ENCODE measurements at regions not wholly inside any gene's neighbourhood (a gene's known extent, or its start where the extent isn't known, plus 50 kb on each side); places are given as distances from the start of the nearest gene placed in this dataset.

GRCh38 chr4:3387154-3387942 lies 54.4 kb upstream of the HGFAC start:
- no peak for TF ChIP-seq EP300 (conservative IDR thresholded peaks at IDR 0.05; ENCODE audit: poor library complexity, severe bottlenecking)
- TF ChIP-seq REST (IDR thresholded peaks at IDR 0.05; ENCODE audit: borderline replicate concordance): no peak
- no peak for TF ChIP-seq TAF1 (IDR thresholded peaks at IDR 0.05; ENCODE audit: low read depth)
- no peak for TF ChIP-seq RAD21 (conservative IDR thresholded peaks at IDR 0.05)
- no peak for TF ChIP-seq POLR2AphosphoS5 (IDR thresholded peaks at IDR 0.05)
- TF ChIP-seq SMC3 (conservative IDR thresholded peaks at IDR 0.05; ENCODE audit: poor library complexity): no peak
- TF ChIP-seq CTCF (IDR thresholded peaks at IDR 0.05; ENCODE audit: poor library complexity, severe bottlenecking): no peak
- TF ChIP-seq EZH2 (IDR thresholded peaks at IDR 0.05; ENCODE audit: borderline replicate concordance, insufficient read depth, low read length, poor library complexity, severe bottlenecking): no peak
- TF ChIP-seq MXI1 (conservative IDR thresholded peaks at IDR 0.05; ENCODE audit: poor library complexity, severe bottlenecking): no peak
- no peaks in the 10 kb centered on the region for H3K9me2 ChIP-seq (ENCODE audit: insufficient read depth, low read length)
- no peak overlapping the region for H2AFZ ChIP-seq (ENCODE audit: low read depth, low read length)
- H3K4me2 ChIP-seq (ENCODE audit: low read length): no peak overlapping the region
- no peak overlapping the region for H3K9ac ChIP-seq (ENCODE audit: low read length)
- H4K20me1 ChIP-seq (ENCODE audit: insufficient read depth): no peaks in the 10 kb centered on the region
- no peaks in the 10 kb centered on the region for H3K36me3 ChIP-seq (ENCODE audit: insufficient read depth, low read length)
- no peak overlapping the region for H3K4me3 ChIP-seq (ENCODE audit: low read length)
- H3F3A ChIP-seq (ENCODE audit: insufficient read depth, low read length, poor library complexity, severe bottlenecking): no peaks in the 10 kb centered on the region
- H3K9me3 ChIP-seq (ENCODE audit: low read length): no peaks in the 10 kb centered on the region
- no peak overlapping the region for H3K27ac ChIP-seq (ENCODE audit: low read length)
- no peaks in the 10 kb centered on the region for H3K79me2 ChIP-seq (replicated peaks; ENCODE audit: insufficient read depth, low read length)
- no peaks in the 10 kb centered on the region for H3K27me3 ChIP-seq (ENCODE audit: insufficient read depth, low read depth, low read length)

GRCh38 chr4:3387943-3388361 lies 53.8 kb upstream of the HGFAC start:
- H2AFZ ChIP-seq (ENCODE audit: low read depth, low read length): no peak overlapping the region
- no peak overlapping the region for H3K4me2 ChIP-seq (ENCODE audit: low read length)
- H3K36me3 ChIP-seq (ENCODE audit: insufficient read depth, low read length): no peaks in the 10 kb centered on the region
- H4K20me1 ChIP-seq (ENCODE audit: insufficient read depth): no peaks in the 10 kb centered on the region
- H3F3A ChIP-seq (ENCODE audit: insufficient read depth, low read length, poor library complexity, severe bottlenecking): no peaks in the 10 kb centered on the region
- H3K9ac ChIP-seq (ENCODE audit: low read length): no peak overlapping the region
- H3K9me2 ChIP-seq (ENCODE audit: insufficient read depth, low read length): no peaks in the 10 kb centered on the region
- no peaks in the 10 kb centered on the region for H3K27me3 ChIP-seq (ENCODE audit: insufficient read depth, low read depth, low read length)
- H3K4me3 ChIP-seq (ENCODE audit: low read length): no peak overlapping the region
- no peak for TF ChIP-seq CTCF (IDR thresholded peaks at IDR 0.05; ENCODE audit: poor library complexity, severe bottlenecking)
- TF ChIP-seq EZH2 (IDR thresholded peaks at IDR 0.05; ENCODE audit: borderline replicate concordance, insufficient read depth, low read length, poor library complexity, severe bottlenecking): no peak
- TF ChIP-seq SMC3 (conservative IDR thresholded peaks at IDR 0.05; ENCODE audit: poor library complexity): no peak
- no peak for TF ChIP-seq RAD21 (conservative IDR thresholded peaks at IDR 0.05)
- TF ChIP-seq TAF1 (IDR thresholded peaks at IDR 0.05; ENCODE audit: low read depth): no peak
- no peak for TF ChIP-seq POLR2AphosphoS5 (IDR thresholded peaks at IDR 0.05)
- no peak for TF ChIP-seq MXI1 (conservative IDR thresholded peaks at IDR 0.05; ENCODE audit: poor library complexity, severe bottlenecking)
- TF ChIP-seq EP300 (conservative IDR thresholded peaks at IDR 0.05; ENCODE audit: poor library complexity, severe bottlenecking): no peak
- TF ChIP-seq REST (IDR thresholded peaks at IDR 0.05; ENCODE audit: borderline replicate concordance): no peak
- no peak overlapping the region for H3K27ac ChIP-seq (ENCODE audit: low read length)
- H3K9me3 ChIP-seq (ENCODE audit: low read length): no peaks in the 10 kb centered on the region
- no peaks in the 10 kb centered on the region for H3K79me2 ChIP-seq (replicated peaks; ENCODE audit: insufficient read depth, low read length)

Measured in neural cell (in vitro differentiated cells).